H9 (cell line): ENCODE measurements at regions not wholly inside any gene's neighbourhood (a gene's known extent, or its start where the extent isn't known, plus 50 kb on each side); places are given as distances from the start of the nearest gene placed in this dataset.

Experiments
- DNase-seq: peaks from one replicate; pipeline ENCODE4 v3.0.0-alpha.2; 2017
- H2AFZ ChIP-seq: one replicate; pipeline ENCODE4 v1.6.1; 2013; ENCODE audit warnings: mild to moderate bottlenecking, low read length, control low read depth, moderate library complexity
- H2AK5ac ChIP-seq: 2 replicates; pipeline ENCODE4 v1.6.1; 2013; ENCODE audit warnings: low read length, control low read depth, mixed read lengths; ENCODE audit not compliant: insufficient read length
- H2BK120ac ChIP-seq: one replicate; pipeline ENCODE4 v1.6.1; 2013; ENCODE audit warnings: low read depth, mild to moderate bottlenecking, low read length, control low read depth, inconsistent platforms; ENCODE audit not compliant: poor library complexity, severe bottlenecking
- H2BK12ac ChIP-seq: 2 replicates; pipeline ENCODE4 v1.6.1; 2013; ENCODE audit warnings: low read length, control low read depth, mixed read lengths, low read depth; ENCODE audit not compliant: insufficient read length
- H2BK15ac ChIP-seq: 2 replicates; pipeline ENCODE4 v1.6.1; 2013; ENCODE audit warnings: low read depth, low read length, control low read depth
- H2BK20ac ChIP-seq: one replicate; pipeline ENCODE4 v1.6.1; 2013; ENCODE audit warnings: low read depth, mild to moderate bottlenecking, low read length, control low read depth, inconsistent platforms; ENCODE audit not compliant: poor library complexity, severe bottlenecking
- H2BK5ac ChIP-seq: 2 replicates; pipeline ENCODE4 v1.6.1; 2013; ENCODE audit warnings: low read length, control low read depth, mixed read lengths; ENCODE audit not compliant: insufficient read length
- H3K14ac ChIP-seq: 2 replicates; pipeline ENCODE4 v1.6.1; 2013; ENCODE audit warnings: low read length, control low read depth; ENCODE audit not compliant: insufficient read depth
- H3K18ac ChIP-seq: 2 replicates; pipeline ENCODE4 v1.6.1; 2013; ENCODE audit warnings: low read depth, mild to moderate bottlenecking, mixed read lengths, low read length, control low read depth; ENCODE audit not compliant: insufficient read length
- H3K23ac ChIP-seq: 2 replicates; pipeline ENCODE4 v1.6.1; 2013; ENCODE audit warnings: low read length, control low read depth, mixed read lengths, low read depth; ENCODE audit not compliant: insufficient read length
- H3K23me2 ChIP-seq: 2 replicates; pipeline ENCODE4 v1.6.1; 2013; ENCODE audit warnings: low read depth, mild to moderate bottlenecking, mixed read lengths, low read length, control low read depth; ENCODE audit not compliant: insufficient read length, poor library complexity, severe bottlenecking
- H3K27ac ChIP-seq: 2 replicates; pipeline ENCODE4 v1.5.1; 2013; ENCODE audit warnings: low read length, control low read depth, mixed read lengths, low read depth; ENCODE audit not compliant: insufficient read length
- H3K27me3 ChIP-seq: 2 replicates; pipeline ENCODE4 v1.6.1; 2013; ENCODE audit warnings: low read length, control low read depth, inconsistent platforms; ENCODE audit not compliant: insufficient read depth
- H3K4ac ChIP-seq: 2 replicates; pipeline ENCODE4 v1.6.1; 2013; ENCODE audit warnings: low read depth, mild to moderate bottlenecking, control low read depth, inconsistent platforms, low read length, moderate library complexity
- H3K4me1 ChIP-seq: 2 replicates; pipeline ENCODE4 v1.6.1; 2013; ENCODE audit warnings: low read length, control low read depth, inconsistent platforms; ENCODE audit not compliant: insufficient read depth
- H3K4me2 ChIP-seq: 2 replicates; pipeline ENCODE4 v1.6.1; 2013; ENCODE audit warnings: low read length, control low read depth, mixed read lengths; ENCODE audit not compliant: insufficient read length, insufficient read depth
- H3K56ac ChIP-seq: 2 replicates; pipeline ENCODE4 v1.6.1; 2013; ENCODE audit warnings: low read depth, mild to moderate bottlenecking, mixed read lengths, low read length, control low read depth; ENCODE audit not compliant: insufficient read length
- H3K79me1 ChIP-seq: 2 replicates; pipeline ENCODE4 v1.6.1; 2013; ENCODE audit warnings: low read depth, mild to moderate bottlenecking, moderate library complexity, low read length, control low read depth, inconsistent platforms; ENCODE audit not compliant: insufficient read depth, poor library complexity, severe bottlenecking
- H3K79me2 ChIP-seq: 2 replicates; pipeline ENCODE4 v1.6.1; 2013; ENCODE audit warnings: low read length, control low read depth, inconsistent platforms; ENCODE audit not compliant: insufficient read depth
- H3K9ac ChIP-seq: 2 replicates; pipeline ENCODE4 v1.6.1; 2013; ENCODE audit warnings: low read length, control low read depth, mixed read lengths; ENCODE audit not compliant: insufficient read length; ENCODE audit errors: extremely low read depth
- H3K9me3 ChIP-seq: one replicate; pipeline ENCODE4 v1.6.1; 2013; ENCODE audit warnings: low read depth, low read length, inconsistent platforms; ENCODE audit not compliant: control insufficient read depth
- H3T11ph ChIP-seq: one replicate; pipeline ENCODE4 v1.6.1; 2013; ENCODE audit warnings: mild to moderate bottlenecking, low read length, control low read depth, inconsistent platforms
- H4K20me1 ChIP-seq: one replicate; pipeline ENCODE4 v1.6.1; 2013; ENCODE audit not compliant: control insufficient read depth, insufficient read length, insufficient read depth
- H4K5ac ChIP-seq: 2 replicates; pipeline ENCODE4 v1.6.1; 2013; ENCODE audit warnings: low read depth, mild to moderate bottlenecking, mixed read lengths, low read length, control low read depth; ENCODE audit not compliant: insufficient read length
- H4K8ac ChIP-seq: replicated peaks from 2 replicates; pipeline ENCODE4 v1.6.1; 2013; ENCODE audit warnings: low read length, control low read depth, mixed read lengths, low read depth; ENCODE audit not compliant: insufficient read length
- H4K91ac ChIP-seq: 2 replicates; pipeline ENCODE4 v1.6.1; 2013; ENCODE audit warnings: low read depth, mild to moderate bottlenecking, moderate library complexity, mixed read lengths, low read length, control low read depth; ENCODE audit not compliant: insufficient read length
- H3K27ac Mint-ChIP-seq, 3 experiments: 2 replicates in 2 of 3; 3 replicates in 1 of 3; pipeline ENCODE4 v1.8.0; 2020 to 2021; ENCODE audit warnings: mixed read lengths in 3 of 3, mild to moderate bottlenecking in 1 of 3, moderate library complexity in 1 of 3
- H3K27me3 Mint-ChIP-seq: 2 replicates; pipeline ENCODE4 v1.8.0; 2021; ENCODE audit warnings: low read depth, mild to moderate bottlenecking, moderate library complexity, mixed read lengths
- H3K36me3 Mint-ChIP-seq, 3 experiments: 2 replicates in 2 of 3; 3 replicates in 1 of 3; pipeline ENCODE4 v1.8.0; 2020 to 2021; ENCODE audit warnings: low read depth in 3 of 3, mixed read lengths in 3 of 3; ENCODE audit not compliant: insufficient read depth in 1 of 3
- H3K4me1 Mint-ChIP-seq, 2 experiments: 2 replicates each; pipeline ENCODE4 v1.8.0; 2020; ENCODE audit warnings: mixed read lengths in 2 of 2
- H3K4me3 Mint-ChIP-seq, 2 experiments: 2 replicates in 1 of 2; 3 replicates in 1 of 2; pipeline ENCODE4 v1.8.0; 2020 to 2021; ENCODE audit warnings: mild to moderate bottlenecking in 2 of 2, mixed read lengths in 2 of 2, moderate library complexity in 1 of 2
- H3K9me3 Mint-ChIP-seq, 2 experiments: 2 replicates in 1 of 2; 3 replicates in 1 of 2; pipeline ENCODE4 v1.8.0; 2020; ENCODE audit warnings: mild to moderate bottlenecking in 2 of 2, mixed read lengths in 2 of 2, moderate library complexity in 1 of 2
- WGBS: extraction: QIAGEN DNeasy Blood & Tissue Kit; methylation state at CpG from one replicate; pipeline ENCODE4 v1.1.7; 2013; ENCODE audit warnings: missing lambda C conversion rate, low lambda C conversion rate, mixed read lengths; ENCODE audit not compliant: insufficient read length; ENCODE audit errors: extremely low coverage; 5-methylcytosine and 5-hydroxymethylcytosine counted together
- TF ChIP-seq, protein P1 (sequence below): fragments of 200-600 bp; sonication (generic); conservative IDR thresholded peaks from 3 replicates; pipeline ENCODE4 v1.8.0; 2021; ENCODE audit warnings: antibody characterized with exemption, mild to moderate bottlenecking

DNA sequence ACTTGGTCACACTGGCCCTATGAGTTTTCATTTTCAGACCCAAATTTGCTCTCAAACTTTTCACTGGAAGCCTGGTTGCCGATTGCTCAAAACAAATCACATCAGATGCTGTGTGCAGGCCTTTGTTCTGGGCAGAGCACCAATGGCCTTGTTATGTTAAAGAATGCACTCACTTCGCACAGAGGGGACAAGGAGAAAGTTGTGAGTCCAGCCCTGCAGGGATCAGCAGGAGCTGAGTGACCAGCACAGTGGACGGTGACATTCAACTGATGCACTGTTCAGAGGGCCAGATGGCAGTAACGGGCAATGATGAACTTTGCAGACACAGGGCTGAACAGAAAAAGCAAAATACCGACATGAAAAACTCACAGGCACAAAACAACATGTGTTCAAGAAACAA, 86.1 kb downstream of the BARX1 start:
- no peak overlapping the region for H3K27ac ChIP-seq
- H3K4me2 ChIP-seq: no peak overlapping the region
- no peak overlapping the region for H2BK12ac ChIP-seq
- no peak overlapping the region for H2BK120ac ChIP-seq
- no peaks in the 10 kb centered on the region for H4K20me1 ChIP-seq
- no peak overlapping the region for H2AFZ ChIP-seq
- H3K9me3 ChIP-seq: peaks cover 2% of the 10 kb centered on the region
- H3K18ac ChIP-seq: no peak overlapping the region
- no peak overlapping the region for H3K56ac ChIP-seq
- H3K27ac Mint-ChIP-seq: peak overlapping the region; percentile 19 to 71 (median 71); a peak in 4 of 7 replicates
- H3K4me3 Mint-ChIP-seq: no peak overlapping the region
- peaks cover 2 to 7% (median 3%) of the 10 kb centered on the region in 3 experiments; a peak in 4 of 7 replicates for H3K36me3 Mint-ChIP-seq
- H3K23me2 ChIP-seq: no peaks in the 10 kb centered on the region
- no peak overlapping the region for H4K8ac ChIP-seq
- no peak overlapping the region for H3K14ac ChIP-seq
- no peaks in the 10 kb centered on the region for H3K27me3 ChIP-seq
- no peak overlapping the region for H2BK15ac ChIP-seq
- H2BK20ac ChIP-seq: no peak overlapping the region
- H4K5ac ChIP-seq: no peak overlapping the region
- no peak overlapping the region for H3K23ac ChIP-seq
- peaks cover 10 to 15% of the 10 kb centered on the region in 2 experiments for H3K9me3 Mint-ChIP-seq
- H3K79me1 ChIP-seq: no peaks in the 10 kb centered on the region
- H3K9ac ChIP-seq: no peak overlapping the region
- H3K27me3 Mint-ChIP-seq: peaks cover 20% of the 10 kb centered on the region
- H3K4ac ChIP-seq: no peak overlapping the region
- no peak overlapping the region for H2AK5ac ChIP-seq
- no peak overlapping the region for H2BK5ac ChIP-seq
- peak; percentile 17 for DNase-seq
- no CpG with 5 or more reads among the region's 5 CpGs for WGBS
- peaks cover 18 to 31% of the 10 kb centered on the region in 2 experiments for H3K4me1 Mint-ChIP-seq
- H3K79me2 ChIP-seq: no peaks in the 10 kb centered on the region
- H4K91ac ChIP-seq: no peak overlapping the region
- no peak overlapping the region for H3T11ph ChIP-seq
- H3K4me1 ChIP-seq: peaks cover 3% of the 10 kb centered on the region; the same call in 1 of the 2 replicates
- TF ChIP-seq, protein P1, sequence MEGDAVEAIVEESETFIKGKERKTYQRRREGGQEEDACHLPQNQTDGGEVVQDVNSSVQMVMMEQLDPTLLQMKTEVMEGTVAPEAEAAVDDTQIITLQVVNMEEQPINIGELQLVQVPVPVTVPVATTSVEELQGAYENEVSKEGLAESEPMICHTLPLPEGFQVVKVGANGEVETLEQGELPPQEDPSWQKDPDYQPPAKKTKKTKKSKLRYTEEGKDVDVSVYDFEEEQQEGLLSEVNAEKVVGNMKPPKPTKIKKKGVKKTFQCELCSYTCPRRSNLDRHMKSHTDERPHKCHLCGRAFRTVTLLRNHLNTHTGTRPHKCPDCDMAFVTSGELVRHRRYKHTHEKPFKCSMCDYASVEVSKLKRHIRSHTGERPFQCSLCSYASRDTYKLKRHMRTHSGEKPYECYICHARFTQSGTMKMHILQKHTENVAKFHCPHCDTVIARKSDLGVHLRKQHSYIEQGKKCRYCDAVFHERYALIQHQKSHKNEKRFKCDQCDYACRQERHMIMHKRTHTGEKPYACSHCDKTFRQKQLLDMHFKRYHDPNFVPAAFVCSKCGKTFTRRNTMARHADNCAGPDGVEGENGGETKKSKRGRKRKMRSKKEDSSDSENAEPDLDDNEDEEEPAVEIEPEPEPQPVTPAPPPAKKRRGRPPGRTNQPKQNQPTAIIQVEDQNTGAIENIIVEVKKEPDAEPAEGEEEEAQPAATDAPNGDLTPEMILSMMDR: no peak
